G401 (cell line): ENCODE measurements at regions not wholly inside any gene's neighbourhood (a gene's known extent, or its start where the extent isn't known, plus 50 kb on each side); places are given as distances from the start of the nearest gene placed in this dataset.
"Not testable (repeated sequence)": the region's sequence is repeated elsewhere in the genome, so short reads cannot be mapped to it uniquely, and the experiment has no call there.

ENCODE experiments used
- DNase-seq: peaks from one replicate; pipeline ENCODE4 v3.0.0-alpha.2; 2015; ENCODE audit warnings: low spot score
- in situ Hi-C: cut with HindIII; loops from 2 replicates; pipeline ENCODE4 v1.10.0; 2016; ENCODE audit warnings: low sequenced_read_pairs, mixed read lengths

GRCh38 chr6:132118144-132118543, 167.0 kb upstream of the CCN2 start:
- no peak for DNase-seq
- in situ Hi-C loops = no loop called here

- in situ Hi-C loops = no loop called here
- DNase-seq = no peak
Measured at GRCh38 chr6:132115714-132116366, 164.7 kb upstream of the CCN2 start.

- no peak for DNase-seq
- in situ Hi-C loops = no loop called here
Measured at GRCh38 chr6:132114201-132114825, 163.1 kb upstream of the CCN2 start.

- in situ Hi-C loops, DNase-seq: not testable (repeated sequence)
Measured at GRCh38 chr6:132109752-132110151, 158.6 kb upstream of the CCN2 start.

- in situ Hi-C loops = no loop called here
- no peak for DNase-seq
Measured at GRCh38 chr6:132107896-132108295, 156.7 kb upstream of the CCN2 start.

- no peak for DNase-seq
- in situ Hi-C loops = no loop called here
Measured at GRCh38 chr6:132101535-132101934, 150.4 kb upstream of the CCN2 start.

GRCh38 chr6:132100388-132100990, 149.3 kb upstream of the CCN2 start:
- DNase-seq = no peak
- in situ Hi-C loops = no loop called here

GRCh38 chr6:132096996-132097395, 145.8 kb upstream of the CCN2 start:
- no peak for DNase-seq
- in situ Hi-C loops = no loop called here

GRCh38 chr6:132096245-132096644, 145.1 kb upstream of the CCN2 start:
- DNase-seq = no peak
- in situ Hi-C loops = no loop called here

- in situ Hi-C loops = no loop called here
- no peak for DNase-seq
Measured at GRCh38 chr6:132089173-132089572, 138.0 kb upstream of the CCN2 start.

GRCh38 chr6:132088150-132088549, 137.0 kb upstream of the CCN2 start:
- DNase-seq = no peak
- in situ Hi-C loops = no loop called here

GRCh38 chr6:132087391-132087790, 136.2 kb upstream of the CCN2 start:
- DNase-seq = no peak
- in situ Hi-C loops = no loop called here

GRCh38 chr6:132085731-132086130, 134.6 kb upstream of the CCN2 start:
- in situ Hi-C loops = no loop called here
- no peak for DNase-seq

GRCh38 chr6:132084811-132085509, 133.8 kb upstream of the CCN2 start:
- in situ Hi-C loops = no loop called here
- peak; percentile 3 for DNase-seq

GRCh38 chr6:132082421-132082820, 131.2 kb upstream of the CCN2 start:
- no peak for DNase-seq
- in situ Hi-C loops = no loop called here

GRCh38 chr6:132081338-132081737, 130.2 kb upstream of the CCN2 start:
- in situ Hi-C loops = no loop called here
- DNase-seq = no peak

- DNase-seq = no peak
- in situ Hi-C loops = no loop called here
Measured at GRCh38 chr6:132079286-132079685, 128.1 kb upstream of the CCN2 start.

- DNase-seq = no peak
- in situ Hi-C loops = no loop called here
Measured at GRCh38 chr6:132076452-132076851, 125.3 kb upstream of the CCN2 start.

- in situ Hi-C loops = no loop called here
- DNase-seq = no peak
Measured at GRCh38 chr6:132072831-132073230, 121.7 kb upstream of the CCN2 start.

- DNase-seq = no peak
- in situ Hi-C loops = no loop called here
Measured at GRCh38 chr6:132072271-132072670, 121.1 kb upstream of the CCN2 start.
